GM21619 (cell line): ENCODE measurements at regions not wholly inside any gene's neighbourhood (a gene's known extent, or its start where the extent isn't known, plus 50 kb on each side); places are given as distances from the start of the nearest gene placed in this dataset.

Experiments
- ATAC-seq: cut with Tn5 transposase; IDR thresholded peaks from one replicate; pipeline ENCODE4 v1.9.1; 2021; ENCODE audit not compliant: unreplicated experiment

DNA sequence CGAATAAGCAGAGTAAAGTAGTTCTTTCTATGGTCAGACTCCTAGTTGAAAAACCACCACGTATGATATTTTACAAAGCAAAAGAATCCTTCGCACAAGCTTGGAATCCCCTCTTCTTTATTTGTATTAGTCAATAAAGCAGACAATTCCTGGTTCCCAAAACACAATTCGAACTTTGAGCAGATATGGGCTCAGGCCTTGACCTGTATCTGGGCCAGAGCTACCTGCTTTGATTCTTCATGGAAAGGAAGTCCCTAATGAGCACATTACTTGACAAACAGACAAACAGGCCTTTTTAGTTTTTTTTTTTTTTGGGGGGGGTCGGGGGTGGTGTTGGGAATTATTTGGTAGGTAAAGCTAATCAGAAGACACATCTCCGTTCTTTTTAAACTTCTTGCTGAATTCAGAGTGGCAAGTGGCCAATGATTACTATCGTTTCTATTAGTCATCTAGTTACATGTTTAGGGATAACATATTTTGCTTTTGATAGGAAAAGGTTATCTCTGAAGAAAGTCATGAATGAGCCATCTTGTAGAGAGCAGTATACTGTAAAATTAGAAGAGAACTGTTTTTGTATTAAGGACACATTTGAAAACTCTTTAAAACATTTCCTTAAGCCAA is 116.6 kb upstream of the HMHB1 start:
- no peak for ATAC-seq

DNA sequence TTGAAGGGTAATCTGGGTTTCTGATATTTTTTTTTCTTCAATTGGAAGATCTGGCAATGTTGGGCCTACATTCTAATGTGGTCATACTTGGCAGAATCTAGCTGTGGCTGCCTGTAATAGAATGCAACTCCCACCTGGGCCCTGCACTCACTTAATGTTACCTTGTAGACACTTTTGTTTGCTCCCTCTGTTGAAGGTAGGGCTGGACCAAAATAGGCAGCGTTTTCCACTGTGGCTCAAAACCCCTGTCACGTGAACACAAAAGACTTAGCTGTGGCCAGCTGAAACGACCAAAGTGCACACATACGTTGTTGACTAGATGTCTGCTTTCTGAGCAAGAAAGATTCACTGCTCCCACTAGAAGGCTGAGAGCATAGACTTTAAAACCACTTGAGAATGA is 117.6 kb upstream of the HMHB1 start:
- no peak for ATAC-seq

DNA sequence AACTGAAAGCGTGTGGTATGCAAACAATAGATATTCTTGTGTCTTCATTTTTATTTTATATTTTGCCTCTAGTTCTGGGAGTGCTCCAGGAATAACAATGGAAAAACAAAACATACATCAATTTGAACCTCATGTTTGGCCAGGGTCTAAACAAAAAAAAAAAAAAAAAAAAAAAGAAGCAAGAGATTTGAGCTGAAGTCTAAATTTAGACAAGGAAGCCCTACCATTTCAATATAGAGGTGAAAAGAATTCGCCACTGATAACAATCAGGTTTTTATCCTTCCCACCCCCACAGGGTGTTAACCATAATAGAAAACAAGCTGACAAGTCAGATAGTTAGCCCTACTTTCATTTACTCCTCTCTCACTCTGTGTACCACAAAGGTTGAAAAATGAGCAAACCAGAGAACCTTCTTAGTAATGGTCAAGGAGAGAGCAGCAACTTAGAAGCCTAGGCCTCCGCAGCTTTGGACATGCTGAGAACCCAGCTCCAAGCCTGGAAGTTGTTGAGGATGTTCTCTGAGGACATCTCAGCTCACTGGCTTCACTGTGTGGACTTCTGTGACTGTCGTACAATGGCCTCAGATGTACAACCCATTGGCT is 118.2 kb upstream of the HMHB1 start:
- ATAC-seq = peak; percentile 98

DNA sequence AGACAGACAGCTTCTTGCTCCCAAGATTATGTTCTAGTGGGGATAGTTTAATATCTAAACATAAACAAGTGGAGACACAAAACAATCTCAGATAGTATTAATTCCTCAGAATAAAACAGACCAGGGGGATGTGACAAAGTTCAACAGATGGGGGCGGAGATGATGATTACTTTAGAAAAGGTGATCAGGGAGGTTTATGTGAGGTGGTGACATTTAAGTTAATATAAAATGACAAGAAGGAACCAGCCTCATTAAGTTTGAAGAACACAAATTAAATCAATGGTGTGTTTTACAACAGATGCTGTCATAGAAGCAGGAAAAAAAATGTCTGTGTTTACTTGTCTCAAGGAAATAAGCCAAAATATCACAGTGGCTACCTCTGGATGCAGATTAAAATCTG is 119.6 kb upstream of the HMHB1 start:
- ATAC-seq = no peak

DNA sequence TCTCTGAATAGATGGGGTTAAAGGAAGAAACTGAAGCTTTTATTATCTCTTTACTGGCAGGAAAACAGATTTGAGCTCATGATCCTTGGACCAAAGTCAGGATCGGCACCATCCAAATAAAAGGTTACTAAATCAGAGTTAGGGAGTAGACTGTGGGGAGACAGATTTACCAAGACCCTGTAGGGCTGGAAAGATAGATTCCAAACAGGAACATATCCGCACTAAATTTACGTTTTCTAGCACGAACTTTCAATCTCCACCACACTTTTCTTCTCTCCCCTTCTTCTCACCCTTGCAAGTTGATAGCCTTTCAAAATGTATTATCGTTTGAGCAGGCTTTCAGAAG is 120.0 kb upstream of the HMHB1 start:
- no peak for ATAC-seq

DNA sequence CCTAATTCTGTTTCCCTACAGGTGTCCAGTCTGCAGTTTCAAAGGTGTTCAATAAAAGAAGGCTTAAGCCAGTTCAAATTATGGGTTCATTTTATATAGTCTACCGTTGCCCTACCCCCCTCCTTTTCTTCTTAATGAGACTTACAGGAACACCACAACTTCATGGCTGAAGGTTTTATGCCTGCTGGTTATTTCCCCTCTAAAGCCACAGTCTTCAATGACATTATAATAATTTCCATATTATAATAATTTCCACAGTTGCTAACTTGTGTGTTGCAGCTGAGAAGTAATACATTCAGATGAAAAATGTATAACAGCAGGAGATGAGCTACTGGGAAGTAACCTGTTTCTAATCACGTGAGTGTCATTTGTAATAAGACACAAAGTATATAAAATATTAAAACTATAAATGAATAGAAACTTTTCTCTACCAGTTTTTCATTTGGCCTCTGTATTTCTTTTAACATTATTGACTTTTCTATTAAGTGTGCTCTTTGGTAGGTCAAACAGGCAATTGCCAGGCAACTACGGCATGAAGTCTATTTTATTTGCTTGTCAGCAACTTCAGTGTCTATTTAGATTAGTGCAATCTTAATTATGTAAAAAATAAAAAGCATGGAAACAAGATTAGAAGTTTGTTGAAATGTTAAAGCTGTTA is 120.5 kb upstream of the HMHB1 start:
- ATAC-seq = no peak

GRCh38 chr5:143687604-143688003 is 124.4 kb upstream of the HMHB1 start:
- ATAC-seq = no peak

- ATAC-seq = no peak
These were observed 126.6 kb upstream of the HMHB1 start for GRCh38 chr5:143685246-143685815.

- no peak for ATAC-seq
These were observed 128.5 kb upstream of the HMHB1 start for GRCh38 chr5:143683459-143683858.

- no peak for ATAC-seq
These were observed 129.0 kb upstream of the HMHB1 start for GRCh38 chr5:143682929-143683386.

DNA sequence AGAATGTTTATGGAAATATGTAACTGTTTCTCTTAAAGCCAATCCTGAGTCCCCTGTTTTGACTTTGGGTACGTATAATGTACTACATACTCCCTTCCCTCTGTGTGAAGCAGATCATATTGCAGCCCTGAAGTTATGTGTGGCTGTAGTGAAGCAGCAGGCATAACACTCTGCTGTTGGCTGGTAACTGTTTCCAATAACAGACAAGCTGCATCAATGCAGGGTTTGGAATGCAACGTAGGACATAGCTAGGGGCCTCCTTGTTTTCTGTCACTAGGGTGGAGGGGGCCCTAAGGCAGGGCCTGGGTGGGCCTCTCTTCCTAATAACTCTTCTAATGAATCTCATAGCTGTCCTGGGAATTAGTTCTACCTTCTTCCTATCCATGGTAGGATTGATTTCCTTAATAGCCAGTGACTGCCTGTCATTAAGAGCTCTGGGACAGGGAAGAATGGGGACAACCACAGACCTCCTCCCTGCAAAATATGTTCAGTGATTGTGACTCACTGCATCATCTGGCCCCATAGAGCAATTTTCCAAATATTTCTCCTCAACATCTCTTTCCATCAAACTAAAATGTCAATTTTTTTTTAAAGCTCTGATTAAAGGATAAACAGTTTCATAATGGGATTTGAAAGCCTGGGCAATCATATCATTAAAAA is 129.6 kb upstream of the HMHB1 start:
- ATAC-seq = no peak

- no peak for ATAC-seq
These were observed 131.2 kb upstream of the HMHB1 start for GRCh38 chr5:143680672-143681259.

DNA sequence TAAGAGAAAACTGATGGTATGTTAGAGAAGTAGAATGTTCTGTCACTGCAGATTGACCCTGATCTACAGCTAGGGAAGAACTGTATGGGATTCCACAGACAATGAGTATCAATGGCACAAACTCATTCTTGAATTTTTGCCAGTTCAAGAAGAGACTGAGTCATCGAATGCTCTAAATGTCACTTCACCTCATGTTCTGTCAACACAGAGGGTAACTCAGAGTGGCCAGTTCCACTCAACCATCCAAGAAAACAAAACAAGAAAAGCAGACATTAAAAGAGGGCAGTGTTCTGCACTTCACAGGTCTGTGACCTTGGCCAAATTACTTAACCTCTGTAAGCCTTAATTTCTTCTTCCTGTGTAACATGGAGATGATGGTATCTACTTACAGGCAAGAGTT is 132.2 kb upstream of the HMHB1 start:
- no peak for ATAC-seq

GRCh38 chr5:143678148-143678905 is 133.6 kb upstream of the HMHB1 start:
- no peak for ATAC-seq

GRCh38 chr5:143677403-143677802 is 134.6 kb upstream of the HMHB1 start:
- no peak for ATAC-seq

GRCh38 chr5:143676802-143677201 is 135.2 kb upstream of the HMHB1 start:
- ATAC-seq = no peak

GRCh38 chr5:143674469-143674786 is 137.5 kb upstream of the HMHB1 start:
- ATAC-seq = no peak

DNA sequence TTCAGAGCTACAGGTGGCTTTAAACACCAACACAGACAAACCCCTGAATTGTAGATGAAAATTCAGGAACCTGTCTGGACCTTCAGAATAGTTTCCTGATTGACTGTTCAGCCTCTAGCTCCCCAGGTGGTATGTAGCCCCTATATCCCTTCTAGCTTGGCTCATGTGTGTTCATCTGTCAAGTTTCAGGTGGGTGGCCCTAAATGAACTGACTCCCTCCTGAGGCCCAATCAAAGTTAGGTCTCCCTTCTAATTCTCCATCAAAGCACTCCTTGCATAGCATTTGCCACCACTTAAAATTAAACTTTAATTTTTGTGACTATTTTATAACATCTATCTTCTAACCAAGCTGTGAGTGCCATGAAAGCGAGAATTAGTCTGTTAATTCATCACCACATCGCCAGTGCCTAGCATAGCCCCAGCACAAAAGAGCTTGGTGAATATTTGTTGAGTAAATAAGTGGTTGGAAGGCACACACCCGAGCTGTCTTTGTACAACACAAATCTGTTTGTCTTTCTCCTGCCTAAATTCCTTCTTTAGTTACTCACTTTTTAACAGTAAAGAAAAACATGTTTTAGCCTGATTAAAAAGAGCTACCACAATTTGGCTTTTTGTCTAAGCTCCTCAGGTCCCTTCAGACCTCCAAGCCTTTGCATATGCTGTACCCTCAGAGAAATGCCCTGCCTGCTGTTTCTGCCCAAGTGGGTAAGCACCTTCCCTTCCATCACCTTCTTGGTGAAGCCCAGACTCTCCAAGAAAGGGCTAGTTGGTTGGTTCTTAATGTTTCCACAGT is 138.1 kb upstream of the HMHB1 start:
- no peak for ATAC-seq

DNA sequence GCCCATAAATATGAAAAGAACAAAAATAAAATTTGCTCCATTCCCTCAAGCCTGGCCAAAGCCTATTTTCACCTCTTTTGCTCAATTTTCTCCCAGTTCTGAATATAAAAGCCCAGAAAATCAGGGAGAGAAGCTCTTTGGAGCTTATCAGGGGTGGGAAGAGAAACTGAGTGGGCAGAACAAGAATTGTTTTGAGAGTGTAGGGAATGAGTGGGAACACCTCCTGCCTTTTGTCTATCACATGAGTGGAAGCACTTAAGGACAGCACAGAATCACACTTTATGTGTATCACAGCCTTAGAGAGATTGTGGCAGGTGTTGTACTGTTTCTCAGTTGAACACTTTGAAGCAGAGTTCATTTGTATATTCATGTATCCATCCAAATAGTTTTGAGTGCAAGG is 139.2 kb upstream of the HMHB1 start:
- no peak for ATAC-seq
